CD4-positive, alpha-beta T cell (primary cell): ENCODE measurements at regions not wholly inside any gene's neighbourhood (a gene's known extent, or its start where the extent isn't known, plus 50 kb on each side); places are given as distances from the start of the nearest gene placed in this dataset.

Experiments used
- ATAC-seq: fragments of 200-7000 bp; cut with Tn5 transposase; one replicate; pipeline ENCODE4 v1.10.0; 2022; ENCODE audit warnings: mild to moderate bottlenecking; ENCODE audit not compliant: poor library complexity
- CTCF ChIA-PET: fragments of 350-600 bp; sonication (Branson Sonifier 250); formaldehyde crosslinking; loops from one replicate; lab custom pipeline; 2021; ENCODE audit warnings: antibody characterized with exemption, inconsistent platforms; lab: Charles Lee
- POLR2A ChIA-PET: fragments of 350-600 bp; sonication (Branson Sonifier 250); formaldehyde crosslinking; loops from one replicate; lab custom pipeline; 2021; ENCODE audit warnings: antibody characterized with exemption, inconsistent platforms; lab: Charles Lee
- DNase-seq, 14 experiments: peaks; one replicate each; pipeline ENCODE4 v3.0.0-alpha.2; 2013 to 2020; ENCODE audit warnings: mixed read lengths in 2 of 14
- H3K27ac ChIP-seq, 2 donors: one replicate each; pipeline versions ENCODE4 v1.5.1 to v1.7.0; 2013; ENCODE audit warnings: low read length in 2 of 2, low read depth in 1 of 2, mild to moderate bottlenecking in 1 of 2
- H3K27me3 ChIP-seq, 2 experiments: 1 replicate in 1 of 2; 2 replicates in 1 of 2; pipeline versions ENCODE4 v1.6.1 to v1.7.0; 2013; ENCODE audit warnings: low read length in 2 of 2, control low read depth in 1 of 2, mild to moderate bottlenecking in 1 of 2, moderate library complexity in 1 of 2; ENCODE audit not compliant: insufficient read depth in 2 of 2, control insufficient read depth in 1 of 2
- H3K36me3 ChIP-seq: one replicate; pipeline ENCODE4 v1.6.1; 2013; ENCODE audit warnings: low read length, control low read depth; ENCODE audit not compliant: insufficient read depth
- H3K4me1 ChIP-seq: one replicate; pipeline ENCODE4 v1.6.1; 2013; ENCODE audit warnings: low read length, control low read depth; ENCODE audit not compliant: insufficient read depth
- H3K4me3 ChIP-seq: one replicate; pipeline ENCODE4 v1.5.1; 2013; ENCODE audit warnings: mild to moderate bottlenecking, low read length, moderate library complexity
- H3K9me3 ChIP-seq, 2 experiments: 1 replicate in 1 of 2; 2 replicates in 1 of 2; pipeline versions ENCODE4 v1.6.1 to v1.7.0; 2013; ENCODE audit warnings: low read length in 2 of 2, mild to moderate bottlenecking in 2 of 2, control low read depth in 1 of 2, moderate library complexity in 1 of 2; ENCODE audit not compliant: control insufficient read depth in 1 of 2, insufficient read depth in 1 of 2
- H3K27ac Mint-ChIP-seq: one replicate; pipeline ENCODE4 v1.8.0; 2020; ENCODE audit warnings: mixed read lengths
- H3K27me3 Mint-ChIP-seq: one replicate; pipeline ENCODE4 v1.8.0; 2021; ENCODE audit warnings: mixed read lengths
- H3K36me3 Mint-ChIP-seq: one replicate; pipeline ENCODE4 v1.8.0; 2021; ENCODE audit warnings: low read depth, mixed read lengths
- H3K4me1 Mint-ChIP-seq: one replicate; pipeline ENCODE4 v1.8.0; 2021; ENCODE audit warnings: low read depth, mixed read lengths
- H3K4me3 Mint-ChIP-seq: one replicate; pipeline ENCODE4 v1.8.0; 2020; ENCODE audit warnings: mild to moderate bottlenecking, mixed read lengths
- H3K9me3 Mint-ChIP-seq: one replicate; pipeline ENCODE4 v1.8.0; 2020; ENCODE audit warnings: mixed read lengths
- CTCF ChIP-seq: fragments of 200-600 bp; IDR thresholded peaks from one replicate; pipeline ENCODE4 v1.8.0; 2022; ENCODE audit warnings: antibody characterized with exemption, mild to moderate bottlenecking
- intact Hi-C, 2 experiments: fragments of 100-400 bp; cut with DNase I in 1 of 2; cut with micrococcal nuclease in 1 of 2; formaldehyde crosslinking; loops; one replicate each; pipeline versions ENCODE4 v1.15.1 to v1.9.0; 2023 to 2025; cut with DNase I, micrococcal nuclease

- no peak for TF ChIP-seq CTCF
- POLR2A ChIA-PET, result no interaction called here
- no peak for DNase-seq
- Histone ChIP-seq H3K27ac (no peak overlapping the region), H3K36me3 (no peaks in the 10 kb centered on the region), H3K9me3 (peaks cover 0 to 14% of the 10 kb centered on the region in 2 experiments), H3K27me3 (no peaks in the 10 kb centered on the region), H3K4me1 (no peaks in the 10 kb centered on the region), H3K4me3 (no peak overlapping the region)
- ATAC-seq, result no peak
- Mint-ChIP-seq H3K4me3 (no peak overlapping the region), H3K27me3 (no peaks in the 10 kb centered on the region), H3K9me3 (peaks cover 3% of the 10 kb centered on the region), H3K27ac (no peak overlapping the region), H3K36me3 (no peaks in the 10 kb centered on the region), H3K4me1 (no peaks in the 10 kb centered on the region)
- CTCF ChIA-PET, result no interaction called here
- intact Hi-C loops, result no loop called here
These were observed 341.2 kb downstream of the ACTR3B start for GRCh38 chr7:153100691-153101237.

- no peak for ATAC-seq
- Mint-ChIP-seq H3K36me3 (no peaks in the 10 kb centered on the region), H3K4me3 (no peak overlapping the region), H3K27me3 (no peaks in the 10 kb centered on the region), H3K4me1 (no peaks in the 10 kb centered on the region), H3K27ac (no peak overlapping the region), H3K9me3 (peaks cover 10% of the 10 kb centered on the region)
- H3K27ac ChIP-seq, result no peak overlapping the region
- H3K4me1 ChIP-seq, result no peaks in the 10 kb centered on the region
- intact Hi-C loops, result no loop called here
- H3K27me3 ChIP-seq, result no peaks in the 10 kb centered on the region
- peaks cover 0 to 14% of the 10 kb centered on the region in 2 experiments for H3K9me3 ChIP-seq
- TF ChIP-seq CTCF, result no peak
- no peaks in the 10 kb centered on the region for H3K36me3 ChIP-seq
- CTCF ChIA-PET, result no interaction called here
- DNase-seq, result no peak
- H3K4me3 ChIP-seq, result no peak overlapping the region
- POLR2A ChIA-PET, result no interaction called here
These were observed 343.6 kb downstream of the ACTR3B start for GRCh38 chr7:153103202-153103601.

GRCh38 chr7:153107826-153108225, 348.3 kb downstream of the ACTR3B start:
- Histone ChIP-seq H3K27ac (no peak overlapping the region), H3K27me3 (no peaks in the 10 kb centered on the region), H3K36me3 (no peaks in the 10 kb centered on the region), H3K4me3 (no peak overlapping the region), H3K9me3 (peaks cover 0 to 15% of the 10 kb centered on the region in 2 experiments), H3K4me1 (no peaks in the 10 kb centered on the region)
- ChIA-PET POLR2A (no interaction called here), CTCF (no interaction called here)
- intact Hi-C loops, result no loop called here
- Mint-ChIP-seq H3K4me1 (no peaks in the 10 kb centered on the region), H3K4me3 (no peak overlapping the region), H3K27me3 (no peaks in the 10 kb centered on the region), H3K27ac (no peak overlapping the region), H3K9me3 (peaks cover 7% of the 10 kb centered on the region), H3K36me3 (no peaks in the 10 kb centered on the region)
- no peak for ATAC-seq
- no peak for DNase-seq
- no peak for TF ChIP-seq CTCF
